HL-60 (cell line): ENCODE measurements at regions not wholly inside any gene's neighbourhood (a gene's known extent, or its start where the extent isn't known, plus 50 kb on each side); places are given as distances from the start of the nearest gene placed in this dataset.

Source experiments
- DNase-seq, 2 experiments: peaks; one replicate each; pipeline ENCODE4 v3.0.0-alpha.2; 2010 to 2020; ENCODE audit warnings: low read depth in 1 of 2, low spot score in 1 of 2
- H3K27ac ChIP-seq: fragments of 250-450 bp; sonication (Bioruptor Pico); replicated peaks from 2 replicates; pipeline ENCODE4 v1.5.1; 2020; ENCODE audit warnings: mild to moderate bottlenecking, moderate library complexity
- H3K27me3 ChIP-seq: fragments of 250-450 bp; sonication (Bioruptor Pico); 2 replicates; pipeline ENCODE4 v1.5.1; 2021; ENCODE audit warnings: mild to moderate bottlenecking, moderate library complexity; ENCODE audit not compliant: insufficient read depth, poor library complexity, severe bottlenecking
- H3K4me3 ChIP-seq: replicated peaks from 2 replicates; pipeline ENCODE4 v1.5.1; 2011; ENCODE audit warnings: mild to moderate bottlenecking, control low read depth, low read length; ENCODE audit not compliant: insufficient read depth
- CTCF ChIP-seq: IDR thresholded peaks from one replicate; pipeline ENCODE4 v1.5.1; 2011; ENCODE audit warnings: low read length, control low read depth, inconsistent platforms; ENCODE audit not compliant: insufficient read depth
- GABPA ChIP-seq: IDR thresholded peaks from 2 replicates; pipeline ENCODE4 v1.6.1; 2012; ENCODE audit warnings: low read depth
- POLR2AphosphoS5 ChIP-seq: IDR thresholded peaks from 2 replicates; pipeline ENCODE4 v1.6.1; 2012; ENCODE audit warnings: low read depth
- REST ChIP-seq: IDR thresholded peaks from 2 replicates; pipeline ENCODE4 v1.6.1; 2012; ENCODE audit warnings: low read depth; ENCODE audit not compliant: insufficient replicate concordance
- SPI1 ChIP-seq: IDR thresholded peaks from 2 replicates; pipeline ENCODE4 v1.6.1; 2012; ENCODE audit warnings: low read depth, mild to moderate bottlenecking, borderline replicate concordance

GRCh38 chr2:221335219-221335752 lies 236.8 kb downstream of the EPHA4 start:
- DNase-seq = no peak
- H3K27ac ChIP-seq = no peak overlapping the region
- no peak for TF ChIP-seq GABPA
- H3K27me3 ChIP-seq = no peaks in the 10 kb centered on the region
- H3K4me3 ChIP-seq = no peak overlapping the region

DNA sequence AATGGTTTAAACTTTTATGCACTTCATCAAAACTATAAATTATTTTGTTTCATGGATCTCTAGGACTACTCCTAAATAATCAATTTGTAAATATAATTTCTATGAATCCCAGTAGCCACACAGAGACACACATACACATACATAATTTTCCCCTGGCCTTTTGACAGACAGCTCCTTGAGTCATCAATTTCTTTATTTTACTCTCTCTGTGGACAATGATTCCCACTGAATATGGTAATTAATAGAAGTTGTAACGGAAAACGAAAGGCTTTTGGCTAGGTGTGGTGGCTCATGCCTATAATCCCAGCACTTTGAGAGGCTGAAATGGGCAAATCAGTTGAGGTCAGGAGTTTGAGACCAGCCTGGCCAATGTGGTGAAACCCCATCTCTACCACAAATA lies 235.1 kb downstream of the EPHA4 start:
- DNase-seq = no peak
- no peak overlapping the region for H3K27ac ChIP-seq
- TF ChIP-seq REST (no peak), SPI1 (no peak), GABPA (no peak), CTCF (no peak), POLR2AphosphoS5 (no peak)
- H3K27me3 ChIP-seq = no peaks in the 10 kb centered on the region
- no peak overlapping the region for H3K4me3 ChIP-seq

GRCh38 chr2:221337957-221338685 lies 234.0 kb downstream of the EPHA4 start:
- no peak for DNase-seq
- TF ChIP-seq REST (no peak), SPI1 (no peak), POLR2AphosphoS5 (no peak), CTCF (no peak), GABPA (no peak)
- Histone ChIP-seq H3K4me3 (no peak overlapping the region), H3K27me3 (no peaks in the 10 kb centered on the region), H3K27ac (no peak overlapping the region)

DNA sequence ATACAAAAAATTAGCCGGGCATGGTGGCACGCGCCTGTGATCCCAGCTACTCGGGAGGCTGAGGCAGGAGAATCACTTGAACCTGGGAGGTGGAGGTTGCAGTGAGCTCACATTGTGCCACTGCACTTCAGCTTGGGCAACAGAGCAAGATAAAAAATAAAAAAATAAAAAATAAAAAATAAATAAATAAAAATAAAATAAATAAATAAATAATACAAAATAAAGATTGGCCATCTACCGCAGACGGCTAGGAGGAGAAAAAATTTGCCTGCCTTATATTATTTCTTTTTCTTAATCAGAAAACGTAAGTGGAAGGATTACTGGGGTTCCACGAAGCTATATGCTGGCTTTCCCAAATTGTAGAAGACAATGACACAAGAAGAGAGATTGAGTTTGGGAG lies 229.7 kb downstream of the EPHA4 start:
- H3K27ac ChIP-seq = no peak overlapping the region
- no peak for DNase-seq
- no peaks in the 10 kb centered on the region for H3K27me3 ChIP-seq
- H3K4me3 ChIP-seq = no peak overlapping the region
- no peak for TF ChIP-seq GABPA
- no peak for TF ChIP-seq REST
- TF ChIP-seq SPI1 = no peak
- TF ChIP-seq POLR2AphosphoS5 = no peak
- TF ChIP-seq CTCF = no peak
